GM23338 (cell line): ENCODE measurements at regions not wholly inside any gene's neighbourhood (a gene's known extent, or its start where the extent isn't known, plus 50 kb on each side); places are given as distances from the start of the nearest gene placed in this dataset.
A peak's percentile ranks its signal among the peaks of the same experiment; 100 is the strongest.

Experiments used
- ATAC-seq: fragments of 200-7000 bp; cut with Tn5 transposase; 3 replicates; pipeline ENCODE4 v1.9.1; 2020
- DNase-seq: peaks from one replicate; pipeline ENCODE4 v3.0.0-alpha.2; 2015; ENCODE audit warnings: low spot score
- H2AFZ ChIP-seq: fragments of 200-600 bp; sonication (generic); 2 replicates; pipeline ENCODE4 v1.8.0; 2016; ENCODE audit warnings: antibody characterized with exemption, mild to moderate bottlenecking, moderate library complexity
- H3F3A ChIP-seq: fragments of 200-600 bp; sonication (generic); replicated peaks from 2 replicates; pipeline ENCODE4 v1.8.0; 2017; ENCODE audit warnings: antibody characterized with exemption, mixed run types, low read depth
- H3K27ac ChIP-seq: fragments of 200-600 bp; sonication (generic); 2 replicates; pipeline ENCODE4 v1.6.1; 2016; ENCODE audit warnings: low read depth
- H3K27me3 ChIP-seq: fragments of 200-600 bp; sonication (generic); 2 replicates; pipeline ENCODE4 v1.8.0; 2016; ENCODE audit warnings: mild to moderate bottlenecking, mixed run types, moderate library complexity; ENCODE audit not compliant: insufficient read depth
- H3K36me3 ChIP-seq: fragments of 200-600 bp; sonication (generic); 2 replicates; pipeline ENCODE4 v1.8.0; 2016; ENCODE audit warnings: mild to moderate bottlenecking; ENCODE audit not compliant: insufficient read depth
- H3K4me1 ChIP-seq: fragments of 200-600 bp; sonication (generic); 2 replicates; pipeline ENCODE4 v1.8.0; 2016; ENCODE audit warnings: mild to moderate bottlenecking, moderate library complexity; ENCODE audit not compliant: insufficient read depth
- H3K4me2 ChIP-seq: fragments of 200-600 bp; sonication (generic); 2 replicates; pipeline ENCODE4 v1.7.1; 2017; ENCODE audit warnings: mixed run types
- H3K4me3 ChIP-seq: fragments of 200-600 bp; sonication (generic); 2 replicates; pipeline ENCODE4 v1.6.1; 2016; ENCODE audit warnings: mixed run types
- H3K79me2 ChIP-seq: fragments of 200-600 bp; sonication (generic); replicated peaks from 2 replicates; pipeline ENCODE4 v1.8.0; 2017; ENCODE audit warnings: mild to moderate bottlenecking; ENCODE audit not compliant: insufficient read depth
- H3K9me2 ChIP-seq: fragments of 200-600 bp; sonication (generic); 2 replicates; pipeline ENCODE4 v1.8.0; 2017; ENCODE audit not compliant: insufficient read depth
- H4K20me1 ChIP-seq: fragments of 200-600 bp; sonication (generic); replicated peaks from 2 replicates; pipeline ENCODE4 v1.8.0; 2017; ENCODE audit warnings: mild to moderate bottlenecking; ENCODE audit not compliant: insufficient read depth
- H3K27ac Mint-ChIP-seq: 2 replicates; pipeline ENCODE4 v1.8.0; 2020; ENCODE audit warnings: inconsistent platforms, mild to moderate bottlenecking, moderate library complexity, mixed read lengths
- H3K27me3 Mint-ChIP-seq: 3 replicates; pipeline ENCODE4 v1.8.0; 2022; ENCODE audit warnings: low read depth, mild to moderate bottlenecking, moderate library complexity, mixed read lengths, inconsistent platforms; ENCODE audit not compliant: insufficient read depth, poor library complexity
- H3K36me3 Mint-ChIP-seq: 3 replicates; pipeline ENCODE4 v1.8.0; 2021; ENCODE audit warnings: low read depth, mild to moderate bottlenecking, inconsistent platforms, moderate library complexity, mixed read lengths
- H3K4me1 Mint-ChIP-seq: 3 replicates; pipeline ENCODE4 v1.8.0; 2020; ENCODE audit warnings: mild to moderate bottlenecking, inconsistent platforms, mixed read lengths
- H3K4me3 Mint-ChIP-seq: 3 replicates; pipeline ENCODE4 v1.8.0; 2021; ENCODE audit warnings: moderate library complexity, mild to moderate bottlenecking, inconsistent platforms, mixed read lengths
- H3K9me3 Mint-ChIP-seq: 3 replicates; pipeline ENCODE4 v1.8.0; 2020; ENCODE audit warnings: moderate library complexity, mild to moderate bottlenecking, inconsistent platforms, mixed read lengths
- CREB1 ChIP-seq: fragments of 250-450 bp; sonication (Bioruptor Pico); IDR thresholded peaks from 2 replicates; pipeline ENCODE4 v1.5.0; 2020; ENCODE audit warnings: low read depth, mild to moderate bottlenecking, moderate library complexity
- CTCF ChIP-seq, 2 experiments: fragments of 200-600 bp in 1 of 2; sonication (generic) in 1 of 2; conservative IDR thresholded peaks; 2 replicates each; pipeline versions ENCODE4 v1.5.1 to v1.6.1; 2016 to 2017; ENCODE audit warnings: antibody characterized with exemption in 2 of 2, low read depth in 2 of 2, mild to moderate bottlenecking in 2 of 2, moderate library complexity in 1 of 2
- ETS1 ChIP-seq: IDR thresholded peaks from 2 replicates; pipeline ENCODE4 v1.6.1; 2016; ENCODE audit warnings: antibody characterized with exemption
- EZH2 ChIP-seq: fragments of 200-600 bp; sonication (generic); IDR thresholded peaks from one replicate; pipeline ENCODE4 v1.8.0; 2017; ENCODE audit warnings: antibody characterized with exemption, mild to moderate bottlenecking, low read depth; ENCODE audit not compliant: unreplicated experiment
- EZH2phosphoT487 ChIP-seq: fragments of 200-600 bp; sonication (generic); IDR thresholded peaks from one replicate; pipeline ENCODE4 v1.8.1; 2018; ENCODE audit warnings: antibody characterized with exemption; ENCODE audit not compliant: unreplicated experiment
- JUNB ChIP-seq: IDR thresholded peaks from one replicate; pipeline ENCODE4 v1.6.1; 2016; ENCODE audit warnings: antibody characterized with exemption; ENCODE audit not compliant: unreplicated experiment
- NANOG ChIP-seq: IDR thresholded peaks from 2 replicates; pipeline ENCODE4 v1.6.1; 2016; ENCODE audit warnings: antibody characterized with exemption, borderline replicate concordance
- POLR2AphosphoS5 ChIP-seq: IDR thresholded peaks from 2 replicates; pipeline ENCODE4 v1.6.1; 2016; ENCODE audit warnings: antibody characterized with exemption, low read depth
- STAT1 ChIP-seq: IDR thresholded peaks from one replicate; pipeline ENCODE4 v1.6.1; 2016; ENCODE audit warnings: antibody characterized with exemption; ENCODE audit not compliant: unreplicated experiment
- ZNF114 ChIP-seq: fragments of 250-450 bp; sonication (Bioruptor Pico); IDR thresholded peaks from 2 replicates; pipeline ENCODE4 v1.5.0; 2020; ENCODE audit warnings: mild to moderate bottlenecking, moderate library complexity
- ZNF331 ChIP-seq: fragments of 250-450 bp; sonication (Bioruptor Pico); IDR thresholded peaks from 2 replicates; pipeline ENCODE4 v1.5.0; 2020; ENCODE audit warnings: low read depth, mild to moderate bottlenecking, moderate library complexity
- TF ChIP-seq, protein P1 (sequence below): IDR thresholded peaks from one replicate; pipeline ENCODE4 v1.6.1; 2018; ENCODE audit warnings: antibody characterized with exemption; ENCODE audit not compliant: unreplicated experiment
- TF ChIP-seq, protein P2 (sequence below): fragments of 250-450 bp; sonication (Bioruptor Pico); IDR thresholded peaks from 2 replicates; pipeline ENCODE4 v1.5.0; 2020; ENCODE audit warnings: mild to moderate bottlenecking, moderate library complexity

DNA sequence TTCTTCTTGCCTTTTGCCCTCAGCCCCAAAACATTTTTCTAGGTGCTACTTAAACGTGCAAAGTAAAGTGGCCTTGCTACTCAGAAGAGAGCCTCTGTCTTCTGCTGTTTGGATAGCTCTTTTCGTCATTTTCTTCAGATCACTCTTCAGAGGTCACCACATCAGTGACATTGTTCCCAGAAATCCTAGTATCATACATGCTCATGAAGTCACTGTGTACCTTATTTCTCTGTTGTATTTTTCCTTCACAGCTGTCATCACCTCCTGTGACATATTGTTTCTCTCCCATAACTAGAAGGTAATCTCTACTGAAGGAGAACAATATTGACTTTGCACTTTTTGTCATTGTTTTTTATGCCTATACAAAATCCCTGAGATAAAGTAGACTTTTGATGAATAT lies 237.0 kb upstream of the CDH18 start:
- Mint-ChIP-seq H3K27me3 (no peaks in the 10 kb centered on the region), H3K27ac (peak overlapping the region; percentile 19; the same call in 1 of the 2 replicates), H3K4me1 (0 out of 3 replicates have a peak, but pooled peaks cover 4% of the 10 kb centered on the region), H3K4me3 (no peak overlapping the region), H3K9me3 (no peaks in the 10 kb centered on the region; the same call in 2 of the 3 replicates), H3K36me3 (no peaks in the 10 kb centered on the region)
- H3K27me3 ChIP-seq: no peaks in the 10 kb centered on the region
- H3K36me3 ChIP-seq: no peaks in the 10 kb centered on the region
- H4K20me1 ChIP-seq: no peaks in the 10 kb centered on the region
- no peak overlapping the region for H3K4me3 ChIP-seq
- H3F3A ChIP-seq: no peaks in the 10 kb centered on the region
- no peak overlapping the region for H3K27ac ChIP-seq
- ATAC-seq (no peak), DNase-seq (no peak)
- TF ChIP-seq CTCF (conservative IDR thresholded peaks at IDR 0.05; ENCODE audit: low read depth in 2 of 2) (no peak), ZNF114 (no peak), EZH2phosphoT487 (no peak), EZH2 (no peak), CREB1 (CRISPR knock-in tag) (no peak), JUNB (no peak), ETS1 (no peak), POLR2AphosphoS5 (no peak), NANOG (no peak), ZNF331 (CRISPR knock-in tag) (no peak), STAT1 (no peak)
- TF ChIP-seq, protein P1, sequence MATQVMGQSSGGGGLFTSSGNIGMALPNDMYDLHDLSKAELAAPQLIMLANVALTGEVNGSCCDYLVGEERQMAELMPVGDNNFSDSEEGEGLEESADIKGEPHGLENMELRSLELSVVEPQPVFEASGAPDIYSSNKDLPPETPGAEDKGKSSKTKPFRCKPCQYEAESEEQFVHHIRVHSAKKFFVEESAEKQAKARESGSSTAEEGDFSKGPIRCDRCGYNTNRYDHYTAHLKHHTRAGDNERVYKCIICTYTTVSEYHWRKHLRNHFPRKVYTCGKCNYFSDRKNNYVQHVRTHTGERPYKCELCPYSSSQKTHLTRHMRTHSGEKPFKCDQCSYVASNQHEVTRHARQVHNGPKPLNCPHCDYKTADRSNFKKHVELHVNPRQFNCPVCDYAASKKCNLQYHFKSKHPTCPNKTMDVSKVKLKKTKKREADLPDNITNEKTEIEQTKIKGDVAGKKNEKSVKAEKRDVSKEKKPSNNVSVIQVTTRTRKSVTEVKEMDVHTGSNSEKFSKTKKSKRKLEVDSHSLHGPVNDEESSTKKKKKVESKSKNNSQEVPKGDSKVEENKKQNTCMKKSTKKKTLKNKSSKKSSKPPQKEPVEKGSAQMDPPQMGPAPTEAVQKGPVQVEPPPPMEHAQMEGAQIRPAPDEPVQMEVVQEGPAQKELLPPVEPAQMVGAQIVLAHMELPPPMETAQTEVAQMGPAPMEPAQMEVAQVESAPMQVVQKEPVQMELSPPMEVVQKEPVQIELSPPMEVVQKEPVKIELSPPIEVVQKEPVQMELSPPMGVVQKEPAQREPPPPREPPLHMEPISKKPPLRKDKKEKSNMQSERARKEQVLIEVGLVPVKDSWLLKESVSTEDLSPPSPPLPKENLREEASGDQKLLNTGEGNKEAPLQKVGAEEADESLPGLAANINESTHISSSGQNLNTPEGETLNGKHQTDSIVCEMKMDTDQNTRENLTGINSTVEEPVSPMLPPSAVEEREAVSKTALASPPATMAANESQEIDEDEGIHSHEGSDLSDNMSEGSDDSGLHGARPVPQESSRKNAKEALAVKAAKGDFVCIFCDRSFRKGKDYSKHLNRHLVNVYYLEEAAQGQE: no peak
- TF ChIP-seq, protein P2, sequence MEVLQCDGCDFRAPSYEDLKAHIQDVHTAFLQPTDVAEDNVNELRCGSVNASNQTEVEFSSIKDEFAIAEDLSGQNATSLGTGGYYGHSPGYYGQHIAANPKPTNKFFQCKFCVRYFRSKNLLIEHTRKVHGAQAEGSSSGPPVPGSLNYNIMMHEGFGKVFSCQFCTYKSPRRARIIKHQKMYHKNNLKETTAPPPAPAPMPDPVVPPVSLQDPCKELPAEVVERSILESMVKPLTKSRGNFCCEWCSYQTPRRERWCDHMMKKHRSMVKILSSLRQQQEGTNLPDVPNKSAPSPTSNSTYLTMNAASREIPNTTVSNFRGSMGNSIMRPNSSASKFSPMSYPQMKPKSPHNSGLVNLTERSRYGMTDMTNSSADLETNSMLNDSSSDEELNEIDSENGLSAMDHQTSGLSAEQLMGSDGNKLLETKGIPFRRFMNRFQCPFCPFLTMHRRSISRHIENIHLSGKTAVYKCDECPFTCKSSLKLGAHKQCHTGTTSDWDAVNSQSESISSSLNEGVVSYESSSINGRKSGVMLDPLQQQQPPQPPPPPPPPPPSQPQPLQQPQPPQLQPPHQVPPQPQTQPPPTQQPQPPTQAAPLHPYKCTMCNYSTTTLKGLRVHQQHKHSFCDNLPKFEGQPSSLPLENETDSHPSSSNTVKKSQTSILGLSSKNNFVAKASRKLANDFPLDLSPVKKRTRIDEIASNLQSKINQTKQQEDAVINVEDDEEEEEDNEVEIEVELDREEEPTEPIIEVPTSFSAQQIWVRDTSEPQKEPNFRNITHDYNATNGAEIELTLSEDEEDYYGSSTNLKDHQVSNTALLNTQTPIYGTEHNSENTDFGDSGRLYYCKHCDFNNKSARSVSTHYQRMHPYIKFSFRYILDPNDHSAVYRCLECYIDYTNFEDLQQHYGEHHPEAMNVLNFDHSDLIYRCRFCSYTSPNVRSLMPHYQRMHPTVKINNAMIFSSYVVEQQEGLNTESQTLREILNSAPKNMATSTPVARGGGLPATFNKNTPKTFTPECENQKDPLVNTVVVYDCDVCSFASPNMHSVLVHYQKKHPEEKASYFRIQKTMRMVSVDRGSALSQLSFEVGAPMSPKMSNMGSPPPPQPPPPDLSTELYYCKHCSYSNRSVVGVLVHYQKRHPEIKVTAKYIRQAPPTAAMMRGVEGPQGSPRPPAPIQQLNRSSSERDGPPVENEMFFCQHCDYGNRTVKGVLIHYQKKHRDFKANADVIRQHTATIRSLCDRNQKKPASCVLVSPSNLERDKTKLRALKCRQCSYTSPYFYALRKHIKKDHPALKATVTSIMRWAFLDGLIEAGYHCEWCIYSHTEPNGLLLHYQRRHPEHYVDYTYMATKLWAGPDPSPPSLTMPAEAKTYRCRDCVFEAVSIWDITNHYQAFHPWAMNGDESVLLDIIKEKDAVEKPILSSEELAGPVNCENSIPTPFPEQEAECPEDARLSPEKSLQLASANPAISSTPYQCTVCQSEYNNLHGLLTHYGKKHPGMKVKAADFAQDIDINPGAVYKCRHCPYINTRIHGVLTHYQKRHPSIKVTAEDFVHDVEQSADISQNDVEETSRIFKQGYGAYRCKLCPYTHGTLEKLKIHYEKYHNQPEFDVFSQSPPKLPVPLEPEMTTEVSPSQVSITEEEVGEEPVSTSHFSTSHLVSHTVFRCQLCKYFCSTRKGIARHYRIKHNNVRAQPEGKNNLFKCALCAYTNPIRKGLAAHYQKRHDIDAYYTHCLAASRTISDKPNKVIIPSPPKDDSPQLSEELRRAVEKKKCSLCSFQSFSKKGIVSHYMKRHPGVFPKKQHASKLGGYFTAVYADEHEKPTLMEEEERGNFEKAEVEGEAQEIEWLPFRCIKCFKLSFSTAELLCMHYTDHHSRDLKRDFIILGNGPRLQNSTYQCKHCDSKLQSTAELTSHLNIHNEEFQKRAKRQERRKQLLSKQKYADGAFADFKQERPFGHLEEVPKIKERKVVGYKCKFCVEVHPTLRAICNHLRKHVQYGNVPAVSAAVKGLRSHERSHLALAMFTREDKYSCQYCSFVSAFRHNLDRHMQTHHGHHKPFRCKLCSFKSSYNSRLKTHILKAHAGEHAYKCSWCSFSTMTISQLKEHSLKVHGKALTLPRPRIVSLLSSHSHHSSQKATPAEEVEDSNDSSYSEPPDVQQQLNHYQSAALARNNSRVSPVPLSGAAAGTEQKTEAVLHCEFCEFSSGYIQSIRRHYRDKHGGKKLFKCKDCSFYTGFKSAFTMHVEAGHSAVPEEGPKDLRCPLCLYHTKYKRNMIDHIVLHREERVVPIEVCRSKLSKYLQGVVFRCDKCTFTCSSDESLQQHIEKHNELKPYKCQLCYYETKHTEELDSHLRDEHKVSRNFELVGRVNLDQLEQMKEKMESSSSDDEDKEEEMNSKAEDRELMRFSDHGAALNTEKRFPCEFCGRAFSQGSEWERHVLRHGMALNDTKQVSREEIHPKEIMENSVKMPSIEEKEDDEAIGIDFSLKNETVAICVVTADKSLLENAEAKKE: no peak
- H2AFZ ChIP-seq: no peak overlapping the region
- H3K4me2 ChIP-seq: no peak overlapping the region
- H3K79me2 ChIP-seq: no peaks in the 10 kb centered on the region
- no peaks in the 10 kb centered on the region for H3K4me1 ChIP-seq
- no peaks in the 10 kb centered on the region; the same call in 1 of the 2 replicates for H3K9me2 ChIP-seq
